GM18868 (cell line): ENCODE measurements at regions not wholly inside any gene's neighbourhood (a gene's known extent, or its start where the extent isn't known, plus 50 kb on each side); places are given as distances from the start of the nearest gene placed in this dataset.
"Not testable (repeated sequence)": the region's sequence is repeated elsewhere in the genome, so short reads cannot be mapped to it uniquely, and the experiment has no call there.

Source experiments
- ATAC-seq: cut with Tn5 transposase; IDR thresholded peaks from one replicate; pipeline ENCODE4 v1.9.1; 2021; ENCODE audit warnings: mild to moderate bottlenecking, moderate library complexity; ENCODE audit not compliant: unreplicated experiment

- ATAC-seq: peak; percentile 81
Measured at GRCh38 chr15:38002883-38003477, 68.5 kb downstream of the TMCO5A start.

- no peak for ATAC-seq
Measured at GRCh38 chr15:38004218-38004861, 69.9 kb downstream of the TMCO5A start.

DNA sequence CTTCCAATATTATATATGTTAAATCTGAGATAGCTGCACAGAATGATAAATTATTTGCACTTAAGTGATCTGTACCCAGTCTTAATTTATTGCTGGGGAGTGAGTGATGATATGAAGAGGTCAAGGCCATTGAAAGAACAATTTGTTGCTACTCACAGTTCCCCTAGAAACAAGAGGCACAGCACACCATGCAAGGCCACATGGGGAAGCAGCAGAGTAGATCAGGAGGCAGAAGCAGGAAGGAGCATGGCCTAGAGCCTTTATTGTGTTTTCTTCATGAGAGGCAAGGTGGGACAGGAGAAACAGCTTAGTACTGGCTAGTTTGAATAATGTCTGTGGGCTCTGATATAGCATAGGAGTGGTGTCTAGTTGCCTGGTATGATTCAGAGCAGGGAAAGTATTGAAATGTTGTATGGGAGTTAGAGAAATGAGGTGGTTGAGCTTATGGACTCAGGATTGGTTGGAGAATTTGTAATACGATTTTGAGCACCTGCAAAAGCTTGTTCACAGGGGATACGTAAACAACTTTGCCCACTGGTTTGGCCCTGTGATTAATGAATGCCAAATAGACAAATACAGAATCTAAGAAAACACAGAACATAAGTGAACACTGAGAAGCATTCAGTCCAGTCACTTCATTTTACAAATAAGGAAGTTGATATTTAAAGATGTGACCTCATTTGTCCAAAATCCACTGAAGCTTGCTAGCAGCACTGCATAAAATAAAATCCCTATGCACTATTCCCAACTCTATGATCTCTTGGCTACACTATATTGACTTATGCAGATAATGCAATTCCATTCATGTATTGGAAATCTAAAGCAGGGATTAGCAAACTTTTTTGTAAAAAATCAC, 71.7 kb downstream of the TMCO5A start:
- ATAC-seq: no peak

DNA sequence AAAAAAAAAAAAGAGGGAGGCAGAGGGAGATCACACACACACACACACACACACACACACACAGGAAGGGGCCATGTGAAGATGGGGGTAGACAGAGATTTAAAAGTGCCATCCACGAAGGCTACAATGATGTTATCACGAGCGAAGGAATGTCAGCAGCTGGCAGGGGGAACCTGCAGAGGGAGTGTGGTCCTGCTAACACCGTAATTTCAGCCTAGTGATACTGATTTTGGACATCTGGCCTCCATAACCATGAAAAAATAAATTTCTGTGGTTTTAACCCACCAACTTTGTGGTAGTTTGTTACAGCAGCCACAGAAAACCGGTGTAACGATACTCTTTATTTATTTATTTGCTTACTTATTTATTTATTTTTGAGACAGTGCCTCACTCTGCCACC, 76.0 kb downstream of the TMCO5A start:
- ATAC-seq: no peak

DNA sequence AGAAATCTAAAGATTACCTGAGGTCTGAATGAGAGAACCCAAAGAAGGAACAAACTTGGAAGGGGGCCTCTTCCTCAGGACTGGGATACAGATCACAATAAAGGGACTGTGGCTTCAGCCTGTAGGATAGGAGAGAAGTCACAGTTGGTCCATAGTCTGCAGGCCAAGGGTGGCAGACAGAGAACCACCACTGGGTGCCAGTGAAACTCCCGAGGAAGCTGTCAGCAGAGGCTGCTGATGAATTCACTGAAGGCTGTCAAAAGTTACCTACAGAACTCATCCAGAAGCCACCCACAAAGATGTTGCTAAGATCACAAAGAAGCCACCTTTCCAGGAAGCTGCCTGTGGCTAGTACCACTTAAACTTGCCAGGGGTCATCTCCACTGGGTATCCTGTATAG, 78.5 kb downstream of the TMCO5A start:
- ATAC-seq: peak; percentile 52

- ATAC-seq: no peak
Measured at GRCh38 chr15:38017721-38018120, 83.3 kb downstream of the TMCO5A start.

DNA sequence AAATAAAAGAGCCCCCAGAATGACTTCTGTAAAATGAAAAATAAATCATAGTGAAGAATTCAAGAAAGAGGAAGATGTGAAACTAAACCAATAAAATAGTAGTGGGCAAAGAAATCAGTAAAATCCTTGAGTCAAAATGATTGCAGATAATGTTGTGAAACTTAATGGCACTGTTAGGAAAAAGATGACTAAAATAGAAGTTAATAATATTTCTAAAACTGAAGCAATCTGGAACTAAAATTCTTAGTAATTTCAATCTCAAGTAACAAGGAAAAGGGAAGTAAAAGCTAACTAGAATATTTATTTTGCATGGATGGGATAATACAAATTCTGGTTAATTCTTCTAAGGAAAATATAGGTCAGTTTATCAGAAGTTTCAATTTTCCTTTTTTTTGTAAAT, 84.6 kb downstream of the TMCO5A start:
- no peak for ATAC-seq

- ATAC-seq: peak; percentile 57
Measured at GRCh38 chr15:38021259-38021658, 86.8 kb downstream of the TMCO5A start.

DNA sequence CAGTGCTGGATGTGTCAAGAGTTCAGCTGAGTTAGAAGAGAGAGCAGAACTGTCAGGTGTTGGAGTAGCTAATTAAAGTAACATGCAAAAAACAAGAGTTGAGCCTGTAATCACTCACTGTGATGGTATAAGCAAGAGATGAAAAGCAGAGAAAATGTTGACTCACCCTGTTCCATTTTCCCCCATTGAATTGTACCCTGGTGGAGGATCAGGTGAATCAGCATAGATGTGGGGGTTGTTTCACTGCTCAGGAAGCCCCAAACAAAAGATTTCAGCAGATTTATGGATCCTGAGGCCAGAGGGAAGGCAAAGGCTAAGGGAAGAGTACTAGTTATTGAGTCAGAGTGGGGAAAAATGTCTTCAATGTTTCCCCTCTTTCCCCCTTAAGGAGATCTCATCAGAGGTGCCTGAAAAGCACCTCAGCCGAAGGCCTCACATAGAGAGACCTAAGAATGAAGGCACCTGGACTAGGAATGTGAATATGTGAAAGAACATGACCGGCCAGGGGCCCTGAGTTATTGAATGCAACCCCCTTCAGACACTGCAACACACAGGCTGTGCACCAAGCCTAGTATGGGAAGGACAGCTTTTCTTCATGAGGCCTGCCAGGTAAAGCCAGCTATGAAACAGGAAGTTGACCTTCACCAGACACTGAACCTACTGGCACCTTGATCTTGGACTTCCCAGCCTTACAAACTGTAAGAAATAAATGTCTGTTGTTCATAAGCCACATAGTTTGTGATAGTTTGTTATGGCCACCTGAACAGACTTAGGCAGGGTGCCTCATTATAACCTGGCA, 90.1 kb downstream of the TMCO5A start:
- ATAC-seq: no peak

DNA sequence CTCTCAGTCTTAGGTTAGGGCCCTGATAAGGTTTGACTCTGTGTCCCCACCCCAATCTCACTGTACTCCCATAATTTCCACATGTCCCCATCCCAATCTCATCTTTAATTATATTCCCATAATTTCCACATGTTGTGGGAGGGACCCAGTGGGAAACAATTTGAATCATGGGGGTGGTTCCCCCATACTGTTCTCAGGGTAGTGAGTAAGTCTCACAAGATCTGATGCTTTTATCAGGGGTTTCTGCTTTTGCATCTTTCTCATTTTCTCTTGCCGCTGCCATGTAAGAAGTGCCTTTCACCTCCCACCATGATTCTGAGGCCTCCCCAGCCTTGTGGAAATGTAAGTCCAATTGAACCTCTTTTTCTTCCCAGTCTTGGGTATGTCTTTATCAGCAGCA, 91.2 kb downstream of the TMCO5A start:
- ATAC-seq: not testable (repeated sequence)

GRCh38 chr15:38028869-38029268, 94.4 kb downstream of the TMCO5A start:
- no peak for ATAC-seq

- ATAC-seq: no peak
Measured at GRCh38 chr15:38029736-38030135, 95.3 kb downstream of the TMCO5A start.

GRCh38 chr15:38030609-38031008, 96.2 kb downstream of the TMCO5A start:
- ATAC-seq: peak; percentile 61

DNA sequence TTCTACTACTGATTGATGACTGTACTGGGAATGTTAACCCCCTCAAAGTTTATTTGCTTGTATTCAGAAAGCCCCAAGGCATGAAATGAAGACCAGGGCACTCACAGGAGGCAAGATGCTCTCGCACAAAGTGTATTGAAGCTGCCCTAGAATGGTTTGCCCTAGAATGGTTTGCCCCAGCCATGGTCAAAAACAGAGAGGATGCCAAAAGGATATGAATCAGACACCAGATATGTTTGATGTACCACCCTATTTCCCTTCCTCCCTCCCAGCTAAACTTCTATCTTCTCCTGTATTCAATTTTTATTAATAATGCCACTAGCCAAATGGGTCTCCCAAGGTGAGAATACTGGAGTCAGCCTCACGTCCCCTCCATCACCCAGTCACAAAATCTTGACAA, 101.3 kb downstream of the TMCO5A start:
- ATAC-seq: no peak

DNA sequence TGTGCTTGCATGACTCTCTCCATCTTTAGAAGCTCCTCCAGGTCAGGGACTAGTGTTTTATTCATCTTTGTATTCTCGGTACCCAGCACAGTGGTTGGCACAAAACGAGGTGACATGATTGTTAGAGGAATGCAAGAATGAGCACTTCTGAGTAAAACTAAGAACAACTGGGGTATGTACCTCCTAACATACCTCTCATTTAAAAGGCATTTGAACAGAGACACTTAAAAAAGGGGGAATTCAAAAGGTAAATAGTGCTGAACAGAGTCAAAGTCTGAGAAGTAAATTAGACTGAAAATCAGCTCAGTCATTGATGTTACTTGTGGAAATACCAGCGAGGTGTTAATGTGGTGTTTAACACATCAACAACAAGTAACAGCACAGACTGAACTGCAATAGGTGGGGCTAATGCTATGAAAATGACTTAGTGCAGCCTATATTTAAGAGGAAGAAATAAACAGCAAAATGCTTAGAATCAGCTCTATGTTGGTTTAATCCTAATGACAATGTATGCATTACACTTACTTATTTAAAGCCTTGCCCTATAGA, 102.4 kb downstream of the TMCO5A start:
- peak; percentile 71 for ATAC-seq

GRCh38 chr15:38038659-38039442, 104.4 kb downstream of the TMCO5A start:
- ATAC-seq: no peak

GRCh38 chr15:38040615-38041014, 106.2 kb downstream of the TMCO5A start:
- ATAC-seq: no peak

GRCh38 chr15:38041576-38041975, 107.1 kb downstream of the TMCO5A start:
- ATAC-seq: no peak

GRCh38 chr15:38042211-38042610, 107.8 kb downstream of the TMCO5A start:
- no peak for ATAC-seq
